HepG2 (cell line): ENCODE measurements at regions not wholly inside any gene's neighbourhood (a gene's known extent, or its start where the extent isn't known, plus 50 kb on each side); places are given as distances from the start of the nearest gene placed in this dataset.
A peak's percentile ranks its signal among the peaks of the same experiment; 100 is the strongest.

Experiments
- ADNP ChIP-seq: sonication (generic); formaldehyde crosslinking; IDR thresholded peaks from 2 replicates; pipeline ENCODE4 v1.4.0; 2020; ENCODE audit warnings: missing genetic modification reagents
- ATF4 ChIP-seq, 2 experiments: fragments of 450-650 bp in 1 of 2; sonication (generic) in 1 of 2; formaldehyde crosslinking; IDR thresholded peaks; 2 replicates each; pipeline versions ENCODE4 v1.5.0 to v1.8.0; 2020 to 2022; ENCODE audit warnings: mild to moderate bottlenecking in 1 of 2, missing genetic modification reagents in 1 of 2
- CREB3 ChIP-seq: sonication (generic); formaldehyde crosslinking; IDR thresholded peaks from 2 replicates; pipeline ENCODE4 v1.5.0; 2020; ENCODE audit warnings: missing genetic modification reagents
- DMAP1 ChIP-seq: IDR thresholded peaks from 2 replicates; pipeline ENCODE4 v1.6.1; 2016
- EP300 ChIP-seq, 3 experiments: sonication (generic) in 1 of 3; formaldehyde crosslinking in 1 of 3; IDR thresholded peaks; 2 replicates each; pipeline versions ENCODE4 v1.5.1 to v1.6.1; 2011 to 2020; ENCODE audit warnings: low read depth in 2 of 3, low read length in 2 of 3, borderline replicate concordance in 1 of 3, improper control_type of control experiment in 1 of 3, mild to moderate bottlenecking in 1 of 3, missing genetic modification reagents in 1 of 3, moderate library complexity in 1 of 3
- FOSL1 ChIP-seq: sonication (generic); formaldehyde crosslinking; IDR thresholded peaks from 2 replicates; pipeline ENCODE4 v1.9.0; 2021; ENCODE audit warnings: missing genetic modification reagents, borderline replicate concordance
- GATAD2A ChIP-seq: IDR thresholded peaks from 2 replicates; pipeline ENCODE4 v1.6.1; 2016
- HHEX ChIP-seq: IDR thresholded peaks from 2 replicates; pipeline ENCODE4 v1.6.1; 2016; ENCODE audit warnings: control low read depth
- HNF4G ChIP-seq, 2 experiments: sonication (generic) in 1 of 2; formaldehyde crosslinking in 1 of 2; IDR thresholded peaks; 2 replicates each; pipeline versions ENCODE4 v1.4.0 to v1.6.1; 2011 to 2020; ENCODE audit warnings: borderline replicate concordance in 2 of 2, low read depth in 2 of 2, mild to moderate bottlenecking in 2 of 2, low read length in 1 of 2, missing genetic modification reagents in 1 of 2, moderate library complexity in 1 of 2
- KLF6 ChIP-seq: IDR thresholded peaks from 2 replicates; pipeline ENCODE4 v1.8.0; 2016; ENCODE audit warnings: missing biosample characterization, missing genetic modification reagents
- MED8 ChIP-seq: sonication (generic); formaldehyde crosslinking; IDR thresholded peaks from 2 replicates; pipeline ENCODE4 v1.8.1; 2023; ENCODE audit warnings: mild to moderate bottlenecking, missing genetic modification reagents; ENCODE audit not compliant: insufficient replicate concordance
- MEIS2 ChIP-seq: sonication (generic); formaldehyde crosslinking; IDR thresholded peaks from 2 replicates; pipeline ENCODE4 v1.9.0; 2021; ENCODE audit warnings: mild to moderate bottlenecking, missing genetic modification reagents
- NR2C2 ChIP-seq: sonication (generic); formaldehyde crosslinking; IDR thresholded peaks from 2 replicates; pipeline ENCODE4 v1.4.0; 2020; ENCODE audit warnings: missing genetic modification reagents, mild to moderate bottlenecking, moderate library complexity, borderline replicate concordance
- NR2F6 ChIP-seq, 2 experiments: IDR thresholded peaks; 2 replicates each; pipeline ENCODE4 v1.6.1; 2016; ENCODE audit warnings: antibody characterized with exemption in 1 of 2, mild to moderate bottlenecking in 1 of 2
- PHF21A ChIP-seq: sonication (generic); formaldehyde crosslinking; IDR thresholded peaks from 2 replicates; pipeline ENCODE4 v1.5.0; 2020; ENCODE audit warnings: mild to moderate bottlenecking, missing genetic modification reagents
- REL ChIP-seq: sonication (generic); formaldehyde crosslinking; conservative IDR thresholded peaks from 2 replicates; pipeline ENCODE4 v1.8.0; 2022; ENCODE audit warnings: mild to moderate bottlenecking, missing genetic modification reagents, moderate library complexity
- RFX5 ChIP-seq: IDR thresholded peaks from 2 replicates; pipeline ENCODE4 v1.6.1; 2011; ENCODE audit warnings: low read depth, low read length, improper control_type of control experiment
- THRA ChIP-seq: sonication (generic); formaldehyde crosslinking; IDR thresholded peaks from 2 replicates; pipeline ENCODE4 v1.4.0; 2020; ENCODE audit warnings: missing genetic modification reagents, borderline replicate concordance
- ZNF546 ChIP-seq: sonication (generic); formaldehyde crosslinking; conservative IDR thresholded peaks from 2 replicates; pipeline ENCODE4 v1.8.1; 2023; ENCODE audit warnings: mild to moderate bottlenecking, missing genetic modification reagents
- ZNF605 ChIP-seq: sonication (generic); formaldehyde crosslinking; IDR thresholded peaks from 2 replicates; pipeline ENCODE4 v1.8.0; 2022; ENCODE audit warnings: mild to moderate bottlenecking, missing genetic modification reagents
- ZNF644 ChIP-seq: IDR thresholded peaks from 2 replicates; pipeline ENCODE4 v1.6.1; 2016; ENCODE audit warnings: low read depth
- ZNF687 ChIP-seq: sonication (generic); formaldehyde crosslinking; IDR thresholded peaks from 2 replicates; pipeline ENCODE4 v1.5.1; 2020; ENCODE audit warnings: mild to moderate bottlenecking, missing genetic modification reagents, moderate library complexity
- ZNF781 ChIP-seq: sonication (generic); formaldehyde crosslinking; IDR thresholded peaks from 2 replicates; pipeline ENCODE4 v1.5.1; 2020; ENCODE audit warnings: borderline replicate concordance, mild to moderate bottlenecking, missing genetic modification reagents; ENCODE audit errors: not compliant biosample characterization

- TF ChIP-seq THRA (peak; percentile 96; the same call in 1 of the 2 replicates), GATAD2A (CRISPR knock-in tag) (peak; percentile 92), ZNF687 (CRISPR knock-in tag) (peak; percentile 37; the same call in 1 of the 2 replicates), HNF4G (IDR thresholded peaks at IDR 0.05; ENCODE audit: borderline replicate concordance, low read depth, low read length) (peak; percentile 81), HNF4G (CRISPR knock-in tag; IDR thresholded peaks at IDR 0.05; ENCODE audit: borderline replicate concordance, low read depth) (no peak; the same call in 1 of the 2 replicates), DMAP1 (CRISPR knock-in tag) (0 out of 2 replicates have a peak, but pooled peaks have one; percentile 26), RFX5 (no peak), KLF6 (CRISPR knock-in tag) (peak; percentile 64; the same call in 1 of the 2 replicates), PHF21A (CRISPR knock-in tag) (peak; percentile 35; the same call in 1 of the 2 replicates), EP300 (IDR thresholded peaks at IDR 0.05; ENCODE audit: low read depth in 2 of 2, low read length in 2 of 2) (peak; percentile 88 to 98; a peak in 3 of 4 replicates), EP300 (CRISPR knock-in tag; IDR thresholded peaks at IDR 0.05; ENCODE audit: borderline replicate concordance) (peak; percentile 92), REL (CRISPR knock-in tag) (0 out of 2 replicates have a peak, but pooled peaks have one; percentile 32), CREB3 (CRISPR knock-in tag) (no peak), MED8 (CRISPR knock-in tag) (peak; percentile 89), ZNF546 (no peak), FOSL1 (CRISPR knock-in tag) (peak; percentile 44; the same call in 1 of the 2 replicates), ATF4 (CRISPR knock-in tag; IDR thresholded peaks at IDR 0.05) (peak in 1 of 2 experiments; percentile 46; a peak in 1 of 4 replicates), MEIS2 (CRISPR knock-in tag) (peak; percentile 69; the same call in 1 of the 2 replicates), ZNF644 (CRISPR knock-in tag) (peak; percentile 86), ADNP (CRISPR knock-in tag) (0 out of 2 replicates have a peak, but pooled peaks have one; percentile 34), ZNF605 (0 out of 2 replicates have a peak, but pooled peaks have one; percentile 51), NR2C2 (peak; percentile 80), HHEX (0 out of 2 replicates have a peak, but pooled peaks have one; percentile 9), NR2F6 (IDR thresholded peaks at IDR 0.05) (peak; percentile 97), NR2F6 (CRISPR knock-in tag; IDR thresholded peaks at IDR 0.05) (peak; percentile 88), ZNF781 (peak; percentile 32)
These were observed 742.8 kb upstream of the TBX3 start (continued) for GRCh38 chr12:115426732-115427131.
